Fibroblast of lung (primary cell): ENCODE measurements at regions not wholly inside any gene's neighbourhood (a gene's known extent, or its start where the extent isn't known, plus 50 kb on each side); places are given as distances from the start of the nearest gene placed in this dataset.

Experiments used
- DNase-seq, 2 donors: peaks; one replicate each; pipeline versions ENCODE4 v3.0.0 to v3.0.0-alpha.2; 2010; ENCODE audit warnings: low read depth in 2 of 2
- H2AFZ ChIP-seq: 2 replicates; pipeline ENCODE4 v1.5.1; 2012; ENCODE audit warnings: low read length, control low read depth, inconsistent platforms
- H3K27ac ChIP-seq: 2 replicates; pipeline ENCODE4 v1.5.1; 2011; ENCODE audit warnings: low read length, control low read depth; ENCODE audit not compliant: insufficient read depth
- H3K27me3 ChIP-seq: 2 replicates; pipeline ENCODE4 v1.5.1; 2011; ENCODE audit warnings: mild to moderate bottlenecking, low read length; ENCODE audit not compliant: control insufficient read depth, insufficient read depth
- H3K36me3 ChIP-seq: 2 replicates; pipeline ENCODE4 v1.5.1; 2011; ENCODE audit warnings: low read length; ENCODE audit not compliant: control insufficient read depth, insufficient read depth
- H3K4me1 ChIP-seq: 2 replicates; pipeline ENCODE4 v1.5.1; 2011; ENCODE audit warnings: low read length; ENCODE audit not compliant: control insufficient read depth, insufficient read depth; ENCODE audit errors: extremely low read depth
- H3K4me2 ChIP-seq: 2 replicates; pipeline ENCODE4 v1.5.1; 2011; ENCODE audit warnings: low read length, control low read depth; ENCODE audit not compliant: insufficient read depth; ENCODE audit errors: extremely low read depth
- H3K4me3 ChIP-seq, 4 experiments: fragments of 200-600 bp in 1 of 4; sonication (generic) in 1 of 4; replicated peaks in 1 of 4; 2 replicates each; pipeline ENCODE4 v1.5.1; 2011 to 2016; ENCODE audit warnings: low read length in 4 of 4, low read depth in 3 of 4, mild to moderate bottlenecking in 3 of 4, control low read depth in 2 of 4, inconsistent platforms in 1 of 4, mixed read lengths in 1 of 4; ENCODE audit not compliant: insufficient read depth in 1 of 4; ENCODE audit errors: control extremely low read depth in 1 of 4
- H3K79me2 ChIP-seq: 2 replicates; pipeline ENCODE4 v1.5.1; 2012; ENCODE audit warnings: mild to moderate bottlenecking, low read length, inconsistent platforms; ENCODE audit not compliant: control insufficient read depth, insufficient read depth
- H3K9ac ChIP-seq: 2 replicates; pipeline ENCODE4 v1.5.1; 2011; ENCODE audit warnings: mild to moderate bottlenecking, low read length, control low read depth; ENCODE audit not compliant: insufficient read depth
- H3K9me3 ChIP-seq: 2 replicates; pipeline ENCODE4 v1.5.1; 2012; ENCODE audit warnings: low read depth, low read length; ENCODE audit not compliant: control insufficient read depth, insufficient read depth
- H4K20me1 ChIP-seq: 2 replicates; pipeline ENCODE4 v1.5.1; 2011; ENCODE audit warnings: low read length; ENCODE audit not compliant: control insufficient read depth, insufficient read depth; ENCODE audit errors: extremely low read depth
- EZH2 ChIP-seq: IDR thresholded peaks from 2 replicates; pipeline ENCODE4 v1.5.1; 2012; ENCODE audit warnings: low read length, control low read depth, mild to moderate bottlenecking; ENCODE audit errors: missing control alignments
- TF ChIP-seq, protein P1 (sequence below), 2 donors: IDR thresholded peaks in 1 of 2; conservative IDR thresholded peaks in 1 of 2; 1 replicate in 1 of 2; 2 replicates in 1 of 2; pipeline ENCODE4 v1.5.1; 2011 to 2012; ENCODE audit warnings: low read length in 2 of 2, control low read depth in 1 of 2, inconsistent platforms in 1 of 2, low read depth in 1 of 2, mild to moderate bottlenecking in 1 of 2

DNA sequence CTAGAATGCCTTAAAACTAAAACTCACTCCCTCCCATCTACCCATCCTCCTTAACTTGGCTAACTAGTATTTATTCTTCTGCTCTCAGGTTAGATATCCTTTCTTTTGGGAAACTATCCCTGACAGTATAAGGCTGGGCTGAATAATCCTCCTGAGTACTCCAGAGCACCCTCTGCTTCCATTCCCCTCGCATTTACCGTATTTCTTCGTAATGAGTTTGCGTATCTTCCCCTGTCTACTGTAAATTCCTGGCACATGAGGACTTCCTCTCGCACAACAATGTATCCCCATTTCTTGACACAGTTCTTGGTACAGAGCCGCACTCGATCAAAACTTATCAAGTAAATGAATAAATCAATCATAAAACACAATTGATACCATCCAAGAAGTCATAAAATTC is 82.9 kb upstream of the AKAP13 start:
- Histone ChIP-seq H3K27me3 (no peaks in the 10 kb centered on the region), H2AFZ (no peak overlapping the region), H3K9me3 (no peaks in the 10 kb centered on the region), H4K20me1 (no peaks in the 10 kb centered on the region), H3K79me2 (no peaks in the 10 kb centered on the region), H3K36me3 (no peaks in the 10 kb centered on the region), H3K27ac (no peak overlapping the region), H3K4me1 (no peaks in the 10 kb centered on the region), H3K4me2 (no peak overlapping the region), H3K9ac (no peak overlapping the region), H3K4me3 (no peak overlapping the region)
- DNase-seq, result no peak
- no peak for TF ChIP-seq EZH2
- TF ChIP-seq, protein P1, sequence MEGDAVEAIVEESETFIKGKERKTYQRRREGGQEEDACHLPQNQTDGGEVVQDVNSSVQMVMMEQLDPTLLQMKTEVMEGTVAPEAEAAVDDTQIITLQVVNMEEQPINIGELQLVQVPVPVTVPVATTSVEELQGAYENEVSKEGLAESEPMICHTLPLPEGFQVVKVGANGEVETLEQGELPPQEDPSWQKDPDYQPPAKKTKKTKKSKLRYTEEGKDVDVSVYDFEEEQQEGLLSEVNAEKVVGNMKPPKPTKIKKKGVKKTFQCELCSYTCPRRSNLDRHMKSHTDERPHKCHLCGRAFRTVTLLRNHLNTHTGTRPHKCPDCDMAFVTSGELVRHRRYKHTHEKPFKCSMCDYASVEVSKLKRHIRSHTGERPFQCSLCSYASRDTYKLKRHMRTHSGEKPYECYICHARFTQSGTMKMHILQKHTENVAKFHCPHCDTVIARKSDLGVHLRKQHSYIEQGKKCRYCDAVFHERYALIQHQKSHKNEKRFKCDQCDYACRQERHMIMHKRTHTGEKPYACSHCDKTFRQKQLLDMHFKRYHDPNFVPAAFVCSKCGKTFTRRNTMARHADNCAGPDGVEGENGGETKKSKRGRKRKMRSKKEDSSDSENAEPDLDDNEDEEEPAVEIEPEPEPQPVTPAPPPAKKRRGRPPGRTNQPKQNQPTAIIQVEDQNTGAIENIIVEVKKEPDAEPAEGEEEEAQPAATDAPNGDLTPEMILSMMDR (conservative IDR thresholded peaks at IDR 0.05 in 1 of 2, IDR thresholded peaks at IDR 0.05 in 1 of 2; ENCODE audit: low read depth in 1 of 2, low read length in 2 of 2), result no peak

- no peaks in the 10 kb centered on the region for H3K4me1 ChIP-seq
- no peak overlapping the region for H3K4me3 ChIP-seq
- H4K20me1 ChIP-seq, result no peaks in the 10 kb centered on the region
- no peak overlapping the region for H3K27ac ChIP-seq
- no peak for DNase-seq
- H3K9me3 ChIP-seq, result no peaks in the 10 kb centered on the region
- H3K27me3 ChIP-seq, result no peaks in the 10 kb centered on the region
- H3K9ac ChIP-seq, result no peak overlapping the region
- H3K36me3 ChIP-seq, result no peaks in the 10 kb centered on the region
- no peak overlapping the region for H3K4me2 ChIP-seq
- no peak overlapping the region for H2AFZ ChIP-seq
- H3K79me2 ChIP-seq, result no peaks in the 10 kb centered on the region
- TF ChIP-seq, protein P1 (conservative IDR thresholded peaks at IDR 0.05 in 1 of 2, IDR thresholded peaks at IDR 0.05 in 1 of 2; ENCODE audit: low read depth in 1 of 2, low read length in 2 of 2), result no peak
- TF ChIP-seq EZH2, result no peak
Observed at GRCh38 chr15:85298366-85298765, 82.0 kb upstream of the AKAP13 start.

- H4K20me1 ChIP-seq, result no peaks in the 10 kb centered on the region
- H3K9ac ChIP-seq, result no peak overlapping the region
- no peak overlapping the region for H3K27ac ChIP-seq
- H3K27me3 ChIP-seq, result no peaks in the 10 kb centered on the region
- no peak for TF ChIP-seq EZH2
- TF ChIP-seq, protein P1 (conservative IDR thresholded peaks at IDR 0.05 in 1 of 2, IDR thresholded peaks at IDR 0.05 in 1 of 2; ENCODE audit: low read depth in 1 of 2, low read length in 2 of 2), result no peak
- H2AFZ ChIP-seq, result no peak overlapping the region
- no peaks in the 10 kb centered on the region for H3K79me2 ChIP-seq
- H3K4me1 ChIP-seq, result no peaks in the 10 kb centered on the region
- no peaks in the 10 kb centered on the region for H3K9me3 ChIP-seq
- H3K4me2 ChIP-seq, result no peak overlapping the region
- no peak for DNase-seq
- no peak overlapping the region for H3K4me3 ChIP-seq
- H3K36me3 ChIP-seq, result no peaks in the 10 kb centered on the region
Observed at GRCh38 chr15:85298941-85299340, 81.5 kb upstream of the AKAP13 start.
